B cell (primary cell): ENCODE measurements at regions not wholly inside any gene's neighbourhood (a gene's known extent, or its start where the extent isn't known, plus 50 kb on each side); places are given as distances from the start of the nearest gene placed in this dataset.

ENCODE experiments used
- ATAC-seq: fragments of 200-7000 bp; cut with Tn5 transposase; one replicate; pipeline ENCODE4 v1.10.0; 2021; ENCODE audit warnings: low read depth, mild to moderate bottlenecking, moderate number of reproducible peaks, moderate library complexity
- CTCF ChIA-PET: fragments of 350-600 bp; sonication (Branson Sonifier 250); formaldehyde crosslinking; loops from one replicate; lab custom pipeline; 2021; ENCODE audit warnings: antibody characterized with exemption, inconsistent platforms; lab: Charles Lee
- POLR2A ChIA-PET: fragments of 350-600 bp; sonication (Branson Sonifier 250); formaldehyde crosslinking; loops from one replicate; lab custom pipeline; 2021; ENCODE audit warnings: antibody characterized with exemption; lab: Charles Lee
- DNase-seq: peaks from one replicate; pipeline ENCODE4 v3.0.0; 2013
- H2AFZ ChIP-seq: 2 replicates; pipeline ENCODE4 v1.6.1; 2012; ENCODE audit warnings: mild to moderate bottlenecking, low read depth, low read length; ENCODE audit not compliant: insufficient read depth, poor library complexity, severe bottlenecking
- H3K27ac ChIP-seq, 2 donors: 1 replicate in 1 of 2; 2 replicates in 1 of 2; pipeline ENCODE4 v1.5.1; 2012 to 2013; ENCODE audit warnings: low read length in 2 of 2, mild to moderate bottlenecking in 2 of 2, moderate library complexity in 1 of 2
- H3K27me3 ChIP-seq, 4 experiments: fragments of 200-600 bp in 1 of 4; sonication (generic) in 1 of 4; replicated peaks in 1 of 4; 1 replicate in 2 of 4; 2 replicates in 2 of 4; pipeline versions ENCODE4 v1.6.1 to v1.7.0; 2013 to 2016; ENCODE audit warnings: low read length in 3 of 4, mild to moderate bottlenecking in 2 of 4, mixed read lengths in 1 of 4, moderate library complexity in 1 of 4; ENCODE audit not compliant: insufficient read depth in 4 of 4, control insufficient read depth in 3 of 4; ENCODE audit errors: control extremely low read depth in 1 of 4
- H3K36me3 ChIP-seq, 2 experiments: replicated peaks in 1 of 2; 1 replicate in 1 of 2; 2 replicates in 1 of 2; pipeline versions ENCODE4 v1.6.1 to v1.7.1; 2013; ENCODE audit warnings: low read length in 1 of 2; ENCODE audit not compliant: insufficient read depth in 2 of 2, control insufficient read depth in 1 of 2; ENCODE audit errors: control extremely low read depth in 1 of 2, extremely low read depth in 1 of 2
- H3K4me1 ChIP-seq, 2 donors: fragments of 200-600 bp in 1 of 2; sonication (generic) in 1 of 2; 1 replicate in 1 of 2; 2 replicates in 1 of 2; pipeline versions ENCODE4 v1.5.1 to v1.6.1; 2013 to 2017; ENCODE audit warnings: low read length in 2 of 2; ENCODE audit not compliant: control insufficient read depth in 2 of 2, insufficient read depth in 2 of 2
- H3K4me2 ChIP-seq: replicated peaks from 2 replicates; pipeline ENCODE3; 2012; ENCODE audit warnings: mild to moderate bottlenecking, low read depth, low read length; ENCODE audit not compliant: poor library complexity, severe bottlenecking
- H3K4me3 ChIP-seq, 5 experiments: fragments of 200-600 bp in 1 of 5; sonication (generic) in 1 of 5; 1 replicate in 3 of 5; 2 replicates in 2 of 5; pipeline versions ENCODE4 v1.5.1 to v1.7.0; 2011 to 2016; ENCODE audit warnings: low read length in 4 of 5, mild to moderate bottlenecking in 4 of 5, low read depth in 2 of 5, control low read depth in 1 of 5, moderate library complexity in 1 of 5; ENCODE audit not compliant: insufficient read depth in 1 of 5; ENCODE audit errors: control extremely low read depth in 1 of 5, extremely low read depth in 1 of 5
- H3K79me2 ChIP-seq: fragments of 200-600 bp; sonication (generic); one replicate; pipeline ENCODE4 v1.6.0; 2016; ENCODE audit warnings: low read length; ENCODE audit not compliant: control insufficient read depth, insufficient read depth
- H3K9ac ChIP-seq: fragments of 200-600 bp; sonication (generic); 2 replicates; pipeline ENCODE4 v1.6.1; 2017; ENCODE audit warnings: mild to moderate bottlenecking, low read length, moderate library complexity
- H3K9me3 ChIP-seq, 3 donors: one replicate each; pipeline versions ENCODE4 v1.6.1 to v1.7.1; 2013; ENCODE audit warnings: low read length in 2 of 3; ENCODE audit not compliant: control insufficient read depth in 2 of 3, insufficient read depth in 1 of 3; ENCODE audit errors: control extremely low read depth in 1 of 3
- H4K20me1 ChIP-seq: 2 replicates; pipeline ENCODE4 v1.6.0; 2012; ENCODE audit warnings: mild to moderate bottlenecking, low read length; ENCODE audit not compliant: insufficient read depth, control insufficient read depth, poor library complexity, severe bottlenecking
- H3K27ac Mint-ChIP-seq: one replicate; pipeline ENCODE4 v1.8.0; 2021; ENCODE audit warnings: mixed read lengths
- H3K27me3 Mint-ChIP-seq: one replicate; pipeline ENCODE4 v1.8.0; 2021; ENCODE audit warnings: mixed read lengths
- H3K4me1 Mint-ChIP-seq: one replicate; pipeline ENCODE4 v1.8.0; 2021; ENCODE audit warnings: mixed read lengths
- H3K4me3 Mint-ChIP-seq: one replicate; pipeline ENCODE4 v1.8.0; 2021; ENCODE audit warnings: mixed read lengths
- H3K9me3 Mint-ChIP-seq: one replicate; pipeline ENCODE4 v1.8.0; 2022; ENCODE audit warnings: mixed read lengths; ENCODE audit not compliant: insufficient read depth
- EZH2 ChIP-seq: IDR thresholded peaks from 2 replicates; pipeline ENCODE4 v1.6.1; 2012; ENCODE audit warnings: borderline replicate concordance, low read depth, mild to moderate bottlenecking, moderate library complexity, low read length; ENCODE audit not compliant: insufficient read depth, poor library complexity, severe bottlenecking
- WGBS: methylation state at CpG from one replicate; pipeline ENCODE4 v1.1.5; 2013; ENCODE audit warnings: missing lambda C conversion rate; ENCODE audit not compliant: insufficient coverage; 5-methylcytosine and 5-hydroxymethylcytosine counted together
- intact Hi-C: fragments of 100-400 bp; cut with micrococcal nuclease; formaldehyde crosslinking; loops from one replicate; pipeline ENCODE4 v1.10.0; 2022
- TF ChIP-seq, protein P1 (sequence below): fragments of 200-600 bp; IDR thresholded peaks from one replicate; pipeline ENCODE4 v1.8.0; 2022; ENCODE audit warnings: antibody characterized with exemption, mild to moderate bottlenecking

DNA sequence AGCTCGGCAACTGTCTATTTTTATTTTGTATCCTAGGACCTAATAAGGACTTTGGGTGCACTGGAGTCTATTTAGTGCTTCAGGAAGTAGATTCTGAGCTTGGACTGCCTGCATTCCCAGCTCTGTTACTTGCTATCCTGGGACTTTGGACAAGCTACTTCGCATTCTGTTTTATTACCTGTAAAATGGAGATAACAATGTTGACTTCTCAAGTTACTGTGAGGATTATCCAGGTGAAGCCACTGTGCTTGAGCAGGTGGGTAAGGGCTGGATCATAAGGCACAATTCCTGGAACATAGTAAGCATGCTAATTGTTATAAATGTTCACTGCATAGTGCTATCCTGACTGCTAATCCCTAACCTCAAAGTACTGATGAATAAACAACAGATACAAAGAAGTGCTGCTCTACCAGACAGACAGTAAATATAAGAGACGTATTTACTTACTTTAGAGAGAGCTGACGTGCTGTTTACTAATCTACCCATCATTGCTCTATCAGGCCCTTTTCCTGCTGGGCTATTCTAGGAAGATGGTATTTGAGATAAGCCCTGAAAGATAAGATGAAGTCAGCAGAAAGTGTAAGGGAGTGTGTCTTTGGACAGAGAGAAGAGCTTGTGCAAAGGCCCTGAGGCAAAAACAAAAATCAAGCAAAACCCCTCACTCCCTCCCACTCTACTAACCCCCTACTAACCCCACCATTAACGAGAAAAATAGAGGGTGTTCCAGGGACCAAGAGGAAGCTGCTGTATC is 50.8 kb upstream of the FLT1 start:
- no peak for TF ChIP-seq EZH2
- TF ChIP-seq, protein P1, sequence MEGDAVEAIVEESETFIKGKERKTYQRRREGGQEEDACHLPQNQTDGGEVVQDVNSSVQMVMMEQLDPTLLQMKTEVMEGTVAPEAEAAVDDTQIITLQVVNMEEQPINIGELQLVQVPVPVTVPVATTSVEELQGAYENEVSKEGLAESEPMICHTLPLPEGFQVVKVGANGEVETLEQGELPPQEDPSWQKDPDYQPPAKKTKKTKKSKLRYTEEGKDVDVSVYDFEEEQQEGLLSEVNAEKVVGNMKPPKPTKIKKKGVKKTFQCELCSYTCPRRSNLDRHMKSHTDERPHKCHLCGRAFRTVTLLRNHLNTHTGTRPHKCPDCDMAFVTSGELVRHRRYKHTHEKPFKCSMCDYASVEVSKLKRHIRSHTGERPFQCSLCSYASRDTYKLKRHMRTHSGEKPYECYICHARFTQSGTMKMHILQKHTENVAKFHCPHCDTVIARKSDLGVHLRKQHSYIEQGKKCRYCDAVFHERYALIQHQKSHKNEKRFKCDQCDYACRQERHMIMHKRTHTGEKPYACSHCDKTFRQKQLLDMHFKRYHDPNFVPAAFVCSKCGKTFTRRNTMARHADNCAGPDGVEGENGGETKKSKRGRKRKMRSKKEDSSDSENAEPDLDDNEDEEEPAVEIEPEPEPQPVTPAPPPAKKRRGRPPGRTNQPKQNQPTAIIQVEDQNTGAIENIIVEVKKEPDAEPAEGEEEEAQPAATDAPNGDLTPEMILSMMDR = no peak
- Histone ChIP-seq H3K4me3 (no peak overlapping the region), H3K9ac (no peak overlapping the region), H4K20me1 (no peaks in the 10 kb centered on the region), H3K4me1 (no peaks in the 10 kb centered on the region), H3K9me3 (peaks cover 0 to 17% (median 11%) of the 10 kb centered on the region in 3 donors), H3K36me3 (no peaks in the 10 kb centered on the region), H3K27ac (no peak overlapping the region), H3K27me3 (peaks cover 0 to 16% (median 4%) of the 10 kb centered on the region in 4 experiments), H3K4me2 (no peak overlapping the region), H3K79me2 (no peaks in the 10 kb centered on the region), H2AFZ (no peak overlapping the region)
- WGBS = 78% methylated on average over 1 of the region's 5 CpGs
- Mint-ChIP-seq H3K27me3 (peaks cover 33% of the 10 kb centered on the region), H3K27ac (no peak overlapping the region), H3K4me1 (peaks cover 5% of the 10 kb centered on the region), H3K4me3 (no peak overlapping the region), H3K9me3 (peaks cover 5% of the 10 kb centered on the region)
- DNase-seq = no peak
- CTCF ChIA-PET = interaction anchor here (0.9 kb wide), 1 partner anchor 81 kb away, joined by 3 read pairs; no protein-coding TSS in a partner anchor
- POLR2A ChIA-PET = no interaction called here
- intact Hi-C loops = no loop called here
- ATAC-seq = no peak
